K562 (cell line): ENCODE measurements at regions not wholly inside any gene's neighbourhood (a gene's known extent, or its start where the extent isn't known, plus 50 kb on each side); places are given as distances from the start of the nearest gene placed in this dataset.

Experiments used
- ATAC-seq: fragments of 200-7000 bp; cut with Tn5 transposase; 3 replicates; pipeline ENCODE4 v1.9.1; 2020; ENCODE audit warnings: moderate library complexity
- BruUV-seq: library from RNA; stranded (reverse); fragments of 400-500 nt; replicated peaks from 2 replicates; lab custom pipeline; 2021; lab: Mats Ljungman, UMichigan
- CTCF ChIA-PET: fragments of 300-600 bp; formaldehyde crosslinking; extraction: SDS; loops from one replicate; lab custom pipeline; 2021; ENCODE audit warnings: low intra/inter-chr PET ratio; lab: Yijun Ruan, JAX
- POLR2A ChIA-PET: fragments of 300-600, 350-650 bp; sonication (Branson Sonifier 250); formaldehyde crosslinking; extraction: SDS; loops from one replicate; lab custom pipeline; 2021; ENCODE audit warnings: antibody characterized with exemption, inconsistent platforms; lab: Yijun Ruan, JAX
- DNase-seq, 4 experiments: peaks; one replicate each; pipeline versions ENCODE4 v3.0.0 to v3.0.0-alpha.2; 2011 to 2018; ENCODE audit warnings: low spot score in 3 of 4, mixed read lengths in 3 of 4; ENCODE audit errors: extremely low read depth in 1 of 4
- FAIRE-seq: peaks from 2 replicates; lab custom pipeline; 2011; peaks lifted over from hg19 to GRCh38; lab: Jason Lieb, UNC
- H2AFZ ChIP-seq: 2 replicates; pipeline ENCODE4 v1.6.0; 2011; ENCODE audit warnings: low read depth, low read length, control low read depth, inconsistent platforms
- H3K27ac ChIP-seq: fragments of 200-600 bp; 3 replicates; pipeline ENCODE4 v1.8.0; 2011; ENCODE audit warnings: low read depth, mild to moderate bottlenecking, control low read depth, inconsistent platforms, low read length, moderate library complexity, mixed read lengths; ENCODE audit errors: extremely low read depth
- H3K27me3 ChIP-seq, 2 experiments: fragments of 300-600 bp in 1 of 2; 2 replicates in 1 of 2; 3 replicates in 1 of 2; pipeline versions ENCODE4 v1.6.0 to v1.8.0; 2011; ENCODE audit warnings: inconsistent platforms in 2 of 2, low read length in 2 of 2, mild to moderate bottlenecking in 1 of 2, mixed read lengths in 1 of 2, moderate library complexity in 1 of 2; ENCODE audit not compliant: control insufficient read depth in 2 of 2, insufficient read depth in 2 of 2
- H3K36me3 ChIP-seq: fragments of 300-600 bp; 3 replicates; pipeline ENCODE4 v1.8.0; 2011; ENCODE audit warnings: mild to moderate bottlenecking, low read length, inconsistent platforms; ENCODE audit not compliant: control insufficient read depth, insufficient read depth
- H3K4me1 ChIP-seq, 2 experiments: fragments of 200-600 bp in 1 of 2; replicated peaks in 1 of 2; 2 replicates in 1 of 2; 3 replicates in 1 of 2; pipeline versions ENCODE4 v1.5.1 to v1.8.0; 2011; ENCODE audit warnings: inconsistent platforms in 2 of 2, low read length in 2 of 2, mild to moderate bottlenecking in 1 of 2, mixed read lengths in 1 of 2, moderate library complexity in 1 of 2; ENCODE audit not compliant: control insufficient read depth in 2 of 2, insufficient read depth in 2 of 2
- H3K4me2 ChIP-seq: 2 replicates; pipeline ENCODE4 v1.6.1; 2011; ENCODE audit warnings: low read length, control low read depth, inconsistent platforms, mixed read lengths; ENCODE audit not compliant: insufficient read depth
- H3K4me3 ChIP-seq: fragments of 200-600 bp; sonication (generic), shearing (Covaris generic); 2 replicates; pipeline ENCODE4 v1.5.1; 2016; ENCODE audit warnings: control low read depth, inconsistent platforms
- H3K79me2 ChIP-seq: fragments of 200-600 bp; 3 replicates; pipeline ENCODE4 v1.8.0; 2011; ENCODE audit warnings: low read length, inconsistent platforms; ENCODE audit not compliant: control insufficient read depth, insufficient read depth
- H3K9ac ChIP-seq, 2 experiments: 2 replicates each; pipeline versions ENCODE4 v1.6.0 to v1.6.1; 2011; ENCODE audit warnings: low read depth in 2 of 2, low read length in 2 of 2, control low read depth in 1 of 2, inconsistent platforms in 1 of 2, mild to moderate bottlenecking in 1 of 2, mixed read lengths in 1 of 2; ENCODE audit not compliant: insufficient read depth in 1 of 2
- H3K9me1 ChIP-seq: one replicate; pipeline ENCODE4 v1.6.0; 2011; ENCODE audit warnings: inconsistent platforms, mild to moderate bottlenecking, low read length, moderate library complexity; ENCODE audit not compliant: control insufficient read depth, insufficient read depth
- H3K9me3 ChIP-seq: replicated peaks from 2 replicates; pipeline ENCODE4 v1.5.1; 2011; ENCODE audit warnings: low read depth, low read length, inconsistent platforms; ENCODE audit not compliant: control insufficient read depth, insufficient read depth
- H4K20me1 ChIP-seq: replicated peaks from 2 replicates; pipeline ENCODE4 v1.6.1; 2011; ENCODE audit warnings: low read length, inconsistent platforms, mixed read lengths; ENCODE audit not compliant: control insufficient read depth, insufficient read depth
- ARID1B ChIP-seq: fragments of 450-650 bp; IDR thresholded peaks from 2 replicates; pipeline ENCODE4 v1.6.1; 2016; ENCODE audit warnings: antibody characterized with exemption, mild to moderate bottlenecking, inconsistent platforms
- CBFA2T3 ChIP-seq: fragments of 450-650 bp; IDR thresholded peaks from 2 replicates; pipeline ENCODE4 v1.6.1; 2017
- EHMT2 ChIP-seq: fragments of 450-650 bp; IDR thresholded peaks from 2 replicates; pipeline ENCODE4 v1.6.1; 2018; ENCODE audit warnings: antibody characterized with exemption
- EP300 ChIP-seq: IDR thresholded peaks from 2 replicates; pipeline ENCODE4 v1.6.1; 2012; ENCODE audit warnings: low read length, improper control_type of control experiment
- HMG20B ChIP-seq: fragments of 250-450 bp; sonication (Bioruptor Pico); IDR thresholded peaks from 2 replicates; pipeline ENCODE4 v1.5.0; 2021; ENCODE audit warnings: mild to moderate bottlenecking
- HNRNPLL ChIP-seq: fragments of 200-400 bp; formaldehyde crosslinking; IDR thresholded peaks from 2 replicates; pipeline ENCODE4 v1.6.1; 2017; ENCODE audit warnings: low read length, low read depth, mild to moderate bottlenecking; ENCODE audit not compliant: poor library complexity, severe bottlenecking
- NR1H2 ChIP-seq: sonication (generic); formaldehyde crosslinking; IDR thresholded peaks from 2 replicates; pipeline ENCODE4 v1.4.0; 2020; ENCODE audit warnings: mild to moderate bottlenecking, missing genetic modification reagents
- POLR2B ChIP-seq: fragments of 450-650 bp; IDR thresholded peaks from 2 replicates; pipeline ENCODE4 v1.6.1; 2018; ENCODE audit warnings: low read depth; ENCODE audit not compliant: partially characterized antibody
- SMARCA5 ChIP-seq: fragments of 450-650 bp; IDR thresholded peaks from 2 replicates; pipeline ENCODE4 v1.6.1; 2016
- SOX6 ChIP-seq: fragments of 450-650 bp; IDR thresholded peaks from 2 replicates; pipeline ENCODE4 v1.6.1; 2014; ENCODE audit warnings: mild to moderate bottlenecking
- TAL1 ChIP-seq: fragments of 450-650 bp; IDR thresholded peaks from 2 replicates; pipeline ENCODE4 v1.6.1; 2016; ENCODE audit warnings: mild to moderate bottlenecking
- ZNF347 ChIP-seq: fragments of 450-650 bp; formaldehyde crosslinking; IDR thresholded peaks from 2 replicates; pipeline ENCODE4 v1.4.0; 2020; ENCODE audit warnings: low read depth, mild to moderate bottlenecking, moderate library complexity
- WGBS: fragments of 100-300 bp; shearing (Covaris generic); methylation state at CpG from one replicate; pipeline ENCODE4 v1.1.6; 2016; ENCODE audit warnings: low coverage, mixed read lengths; ENCODE audit not compliant: insufficient coverage; ENCODE audit errors: missing lambda C conversion rate; 5-methylcytosine and 5-hydroxymethylcytosine counted together
- in situ Hi-C: fragments of 300-500 bp; cut with MboI; formaldehyde crosslinking; loops from 4 replicates; pipeline ENCODE4 v1.15.0; 2018; ENCODE audit warnings: inconsistent platforms, mixed read lengths
- intact Hi-C: fragments of 100-400 bp; cut with micrococcal nuclease; formaldehyde crosslinking; loops from 2 replicates; pipeline ENCODE4 v1.14.2; 2022
- TF ChIP-seq, protein P1 (sequence below), 2 experiments: fragments of 450-650 bp; formaldehyde crosslinking in 1 of 2; IDR thresholded peaks; 2 replicates each; pipeline versions ENCODE4 v1.4.0 to v1.6.1; 2014 to 2020; ENCODE audit warnings: mild to moderate bottlenecking in 2 of 2, borderline replicate concordance in 1 of 2, low read depth in 1 of 2

GRCh38 chr4:173091958-173092357 lies 76.7 kb upstream of the GALNT7 start:
- Histone ChIP-seq H3K36me3 (no peaks in the 10 kb centered on the region), H3K27me3 (no peaks in the 10 kb centered on the region), H3K4me3 (no peak overlapping the region), H2AFZ (0 out of 2 replicates have a peak overlapping the region, but pooled peaks have one; percentile 8), H3K4me1 (peaks cover 2 to 12% of the 10 kb centered on the region in 2 experiments; a peak in 2 of 5 replicates), H4K20me1 (no peaks in the 10 kb centered on the region), H3K9me3 (no peaks in the 10 kb centered on the region), H3K9ac (no peak overlapping the region), H3K9me1 (no peaks in the 10 kb centered on the region), H3K4me2 (peak overlapping the region; percentile 2; the same call in 1 of the 2 replicates)
- in situ Hi-C loops (no loop called here), intact Hi-C loops (no loop called here)
- FAIRE-seq = no peak
- peak; percentile 75 for ATAC-seq
- no TSS peak for BruUV-seq
- ChIA-PET POLR2A (interaction anchor here (0.8 to 1.2 kb wide), 3 partner anchors 14 to 24 kb away, joined by 3 to 4 read pairs (median 3); no protein-coding TSS in a partner anchor), CTCF (no interaction called here)
- 0% methylated on average over 2 of the region's 2 CpGs for whole genome bisulfite sequencing
- no peak for TF ChIP-seq NR1H2 (CRISPR knock-in tag)
- TF ChIP-seq HNRNPLL = no peak
- TF ChIP-seq, protein P1, sequence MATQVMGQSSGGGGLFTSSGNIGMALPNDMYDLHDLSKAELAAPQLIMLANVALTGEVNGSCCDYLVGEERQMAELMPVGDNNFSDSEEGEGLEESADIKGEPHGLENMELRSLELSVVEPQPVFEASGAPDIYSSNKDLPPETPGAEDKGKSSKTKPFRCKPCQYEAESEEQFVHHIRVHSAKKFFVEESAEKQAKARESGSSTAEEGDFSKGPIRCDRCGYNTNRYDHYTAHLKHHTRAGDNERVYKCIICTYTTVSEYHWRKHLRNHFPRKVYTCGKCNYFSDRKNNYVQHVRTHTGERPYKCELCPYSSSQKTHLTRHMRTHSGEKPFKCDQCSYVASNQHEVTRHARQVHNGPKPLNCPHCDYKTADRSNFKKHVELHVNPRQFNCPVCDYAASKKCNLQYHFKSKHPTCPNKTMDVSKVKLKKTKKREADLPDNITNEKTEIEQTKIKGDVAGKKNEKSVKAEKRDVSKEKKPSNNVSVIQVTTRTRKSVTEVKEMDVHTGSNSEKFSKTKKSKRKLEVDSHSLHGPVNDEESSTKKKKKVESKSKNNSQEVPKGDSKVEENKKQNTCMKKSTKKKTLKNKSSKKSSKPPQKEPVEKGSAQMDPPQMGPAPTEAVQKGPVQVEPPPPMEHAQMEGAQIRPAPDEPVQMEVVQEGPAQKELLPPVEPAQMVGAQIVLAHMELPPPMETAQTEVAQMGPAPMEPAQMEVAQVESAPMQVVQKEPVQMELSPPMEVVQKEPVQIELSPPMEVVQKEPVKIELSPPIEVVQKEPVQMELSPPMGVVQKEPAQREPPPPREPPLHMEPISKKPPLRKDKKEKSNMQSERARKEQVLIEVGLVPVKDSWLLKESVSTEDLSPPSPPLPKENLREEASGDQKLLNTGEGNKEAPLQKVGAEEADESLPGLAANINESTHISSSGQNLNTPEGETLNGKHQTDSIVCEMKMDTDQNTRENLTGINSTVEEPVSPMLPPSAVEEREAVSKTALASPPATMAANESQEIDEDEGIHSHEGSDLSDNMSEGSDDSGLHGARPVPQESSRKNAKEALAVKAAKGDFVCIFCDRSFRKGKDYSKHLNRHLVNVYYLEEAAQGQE (IDR thresholded peaks at IDR 0.05; ENCODE audit: borderline replicate concordance) = no peak
- TF ChIP-seq, protein P1 (CRISPR knock-in tag; IDR thresholded peaks at IDR 0.05; ENCODE audit: low read depth) = no peak
- TF ChIP-seq HMG20B = no peak
- TF ChIP-seq SMARCA5 = no peak
- no peak for TF ChIP-seq EP300
- peak; percentile 44; the same call in 1 of the 2 replicates for TF ChIP-seq ARID1B
- no peak for TF ChIP-seq POLR2B
- no peak for TF ChIP-seq ZNF347 (CRISPR knock-in tag)
- no peak for TF ChIP-seq EHMT2
- peak; percentile 42 for TF ChIP-seq CBFA2T3
- peak; percentile 39 for TF ChIP-seq SOX6
- peak; percentile 33; the same call in 1 of the 2 replicates for TF ChIP-seq TAL1
- TF ChIP-seq, all 486 proteins: peak for 4
- Histone ChIP-seq H3K79me2 (no peaks in the 10 kb centered on the region), H3K27ac (no peak overlapping the region)
- DNase-seq = peak in 2 of 4 experiments; percentile 19 to 26
